HepG2 (cell line): ENCODE measurements at regions not wholly inside any gene's neighbourhood (a gene's known extent, or its start where the extent isn't known, plus 50 kb on each side); places are given as distances from the start of the nearest gene placed in this dataset.

Source experiments
- AGO1 ChIP-seq: fragments of 200-400 bp; formaldehyde crosslinking; IDR thresholded peaks from 2 replicates; pipeline ENCODE4 v1.6.1; 2017; ENCODE audit warnings: mild to moderate bottlenecking, low read depth, low read length, moderate library complexity; ENCODE audit not compliant: poor library complexity, severe bottlenecking
- ARID3A ChIP-seq: IDR thresholded peaks from 2 replicates; pipeline ENCODE4 v1.6.1; 2012; ENCODE audit warnings: low read depth, low read length, improper control_type of control experiment
- BORCS8-MEF2B ChIP-seq: sonication (generic); formaldehyde crosslinking; IDR thresholded peaks from 2 replicates; pipeline ENCODE4 v1.8.0; 2022; ENCODE audit warnings: mild to moderate bottlenecking, missing genetic modification reagents
- CEBPG ChIP-seq: IDR thresholded peaks from 2 replicates; pipeline ENCODE4 v1.6.1; 2016
- CREB1 ChIP-seq, 2 experiments: fragments of 450-650 bp in 1 of 2; IDR thresholded peaks; 2 replicates each; pipeline ENCODE4 v1.6.1; 2016 to 2017; ENCODE audit warnings: control low read depth in 1 of 2, mild to moderate bottlenecking in 1 of 2, missing compliant biosample characterization in 1 of 2, missing genetic modification characterization in 1 of 2
- CREM ChIP-seq, 2 experiments: sonication (generic) in 1 of 2; formaldehyde crosslinking in 1 of 2; IDR thresholded peaks; 2 replicates each; pipeline versions ENCODE4 v1.4.0 to v1.6.1; 2016 to 2020; ENCODE audit warnings: antibody characterized with exemption in 1 of 2, mild to moderate bottlenecking in 1 of 2, missing genetic modification reagents in 1 of 2
- GFI1 ChIP-seq: sonication (generic); formaldehyde crosslinking; IDR thresholded peaks from 2 replicates; pipeline ENCODE4 v1.5.0; 2020; ENCODE audit warnings: missing genetic modification reagents, mild to moderate bottlenecking, borderline replicate concordance
- KDM3A ChIP-seq: IDR thresholded peaks from 2 replicates; pipeline ENCODE4 v1.6.1; 2018; ENCODE audit warnings: low read depth, missing compliant biosample characterization
- MED13 ChIP-seq: sonication (generic); formaldehyde crosslinking; IDR thresholded peaks from 2 replicates; pipeline ENCODE4 v1.5.0; 2020; ENCODE audit warnings: missing genetic modification reagents
- SKIL ChIP-seq: sonication (generic); formaldehyde crosslinking; IDR thresholded peaks from 2 replicates; pipeline ENCODE4 v1.8.0; 2022; ENCODE audit warnings: missing genetic modification reagents, mild to moderate bottlenecking, moderate library complexity, borderline replicate concordance
- SNRNP70 ChIP-seq: fragments of 200-400 bp; formaldehyde crosslinking; IDR thresholded peaks from 2 replicates; pipeline ENCODE4 v1.6.1; 2017; ENCODE audit warnings: mild to moderate bottlenecking, low read depth, low read length, moderate library complexity
- SSRP1 ChIP-seq: IDR thresholded peaks from 2 replicates; pipeline ENCODE4 v1.6.1; 2016; ENCODE audit warnings: control low read depth
- TFE3 ChIP-seq: IDR thresholded peaks from 2 replicates; pipeline ENCODE4 v1.6.1; 2016
- ZFX ChIP-seq: sonication (generic); formaldehyde crosslinking; IDR thresholded peaks from 2 replicates; pipeline ENCODE4 v1.4.0; 2020; ENCODE audit warnings: mild to moderate bottlenecking, low read depth, missing genetic modification reagents, moderate library complexity
- ZNF264 ChIP-seq: sonication (generic); formaldehyde crosslinking; IDR thresholded peaks from 2 replicates; pipeline ENCODE4 v1.4.0; 2020; ENCODE audit warnings: missing genetic modification reagents
- ZNF331 ChIP-seq: sonication (generic); formaldehyde crosslinking; IDR thresholded peaks from 2 replicates; pipeline ENCODE4 v1.4.0; 2020; ENCODE audit warnings: missing genetic modification reagents
- ZNF570 ChIP-seq: sonication (generic); formaldehyde crosslinking; IDR thresholded peaks from 2 replicates; pipeline ENCODE4 v1.4.0; 2020; ENCODE audit warnings: mild to moderate bottlenecking, missing genetic modification reagents, borderline replicate concordance
- ZNF616 ChIP-seq: sonication (generic); formaldehyde crosslinking; IDR thresholded peaks from 2 replicates; pipeline ENCODE4 v1.5.0; 2020; ENCODE audit warnings: low read depth, mild to moderate bottlenecking, missing genetic modification reagents
- ZNF670 ChIP-seq: sonication (generic); formaldehyde crosslinking; IDR thresholded peaks from 2 replicates; pipeline ENCODE4 v1.8.0; 2022; ENCODE audit warnings: mild to moderate bottlenecking, missing genetic modification reagents, borderline replicate concordance
- ZSCAN31 ChIP-seq: sonication (generic); formaldehyde crosslinking; IDR thresholded peaks from 2 replicates; pipeline ENCODE4 v1.5.0; 2020; ENCODE audit warnings: low read depth, mild to moderate bottlenecking, missing genetic modification reagents
- TF ChIP-seq, protein P1 (sequence below): sonication (generic); formaldehyde crosslinking; IDR thresholded peaks from 2 replicates; pipeline ENCODE4 v1.4.0; 2020; ENCODE audit warnings: mild to moderate bottlenecking, missing genetic modification reagents
- TF ChIP-seq, protein P2 (sequence below): IDR thresholded peaks from 2 replicates; pipeline ENCODE4 v1.6.1; 2016; ENCODE audit warnings: low read depth, borderline replicate concordance

DNA sequence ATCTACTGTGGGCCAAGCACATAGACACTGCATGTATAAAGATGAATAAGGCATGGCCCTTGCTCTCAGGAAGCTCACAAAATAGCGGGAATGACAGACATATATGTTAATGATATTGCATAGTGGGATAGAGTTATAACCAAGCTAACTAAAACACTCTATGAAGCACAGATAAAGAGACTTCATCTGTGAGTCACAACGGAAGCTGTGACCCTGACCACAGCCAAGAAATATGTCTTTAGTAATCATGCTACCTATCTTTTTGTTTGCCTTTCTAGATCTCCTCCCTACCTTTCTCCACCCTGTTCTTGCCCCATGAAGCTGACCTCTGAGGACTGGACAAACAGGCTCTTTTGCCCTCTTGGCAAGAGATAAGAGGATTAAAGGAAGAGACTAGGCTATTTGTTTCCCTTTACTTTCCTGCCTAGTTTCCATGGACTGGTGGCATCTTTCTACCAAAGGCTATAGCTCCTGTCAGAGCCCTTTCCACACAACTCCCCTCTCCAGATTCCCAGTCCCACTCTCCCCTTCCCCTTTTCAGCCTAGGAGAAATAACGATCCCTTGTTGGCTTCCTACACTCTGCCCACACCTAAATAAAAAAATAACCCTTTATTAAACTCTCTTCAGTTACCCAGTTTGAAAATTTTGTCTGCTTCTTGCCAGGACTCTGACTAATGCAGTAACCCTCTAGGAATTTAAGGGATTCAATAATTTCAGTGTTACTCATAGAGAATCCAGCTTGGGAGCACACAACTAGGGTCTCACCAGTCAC is 504.9 kb upstream of the MARCKS start (continued):
- TF ChIP-seq SNRNP70 (no peak), SSRP1 (CRISPR knock-in tag) (no peak), CREB1 (IDR thresholded peaks at IDR 0.05) (peak; percentile 35; the same call in 1 of the 2 replicates), CREB1 (CRISPR knock-in tag; IDR thresholded peaks at IDR 0.05) (peak; percentile 80), KDM3A (CRISPR knock-in tag) (peak; percentile 52; the same call in 1 of the 2 replicates), SKIL (CRISPR knock-in tag) (peak; percentile 60; the same call in 1 of the 2 replicates), ZNF264 (peak; percentile 77; the same call in 1 of the 2 replicates), CEBPG (CRISPR knock-in tag) (peak; percentile 81), ARID3A (peak; percentile 83), GFI1 (CRISPR knock-in tag) (peak; percentile 95), BORCS8-MEF2B (CRISPR knock-in tag) (peak; percentile 69; the same call in 1 of the 2 replicates), ZSCAN31 (CRISPR knock-in tag) (no peak; the same call in 1 of the 2 replicates), MED13 (CRISPR knock-in tag) (peak; percentile 88), TFE3 (peak; percentile 89), ZFX (CRISPR knock-in tag) (no peak), ZNF670 (CRISPR knock-in tag) (0 out of 2 replicates have a peak, but pooled peaks have one; percentile 58), ZNF570 (CRISPR knock-in tag) (no peak), CREM (IDR thresholded peaks at IDR 0.05) (peak; percentile 95), CREM (CRISPR knock-in tag; IDR thresholded peaks at IDR 0.05) (no peak), ZNF616 (CRISPR knock-in tag) (no peak), AGO1 (no peak), ZNF331 (CRISPR knock-in tag) (peak; percentile 96)
- TF ChIP-seq, protein P1, sequence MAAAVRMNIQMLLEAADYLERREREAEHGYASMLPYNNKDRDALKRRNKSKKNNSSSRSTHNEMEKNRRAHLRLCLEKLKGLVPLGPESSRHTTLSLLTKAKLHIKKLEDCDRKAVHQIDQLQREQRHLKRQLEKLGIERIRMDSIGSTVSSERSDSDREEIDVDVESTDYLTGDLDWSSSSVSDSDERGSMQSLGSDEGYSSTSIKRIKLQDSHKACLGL (CRISPR knock-in tag) = no peak
- TF ChIP-seq, protein P2, sequence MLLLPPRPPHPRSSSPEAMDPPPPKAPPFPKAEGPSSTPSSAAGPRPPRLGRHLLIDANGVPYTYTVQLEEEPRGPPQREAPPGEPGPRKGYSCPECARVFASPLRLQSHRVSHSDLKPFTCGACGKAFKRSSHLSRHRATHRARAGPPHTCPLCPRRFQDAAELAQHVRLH (CRISPR knock-in tag) = peak; percentile 65; the same call in 1 of the 2 replicates
